ENCODE measurements at regions not wholly inside any gene's neighbourhood (a gene's known extent, or its start where the extent isn't known, plus 50 kb on each side); places are given as distances from the start of the nearest gene placed in this dataset.

DNA sequence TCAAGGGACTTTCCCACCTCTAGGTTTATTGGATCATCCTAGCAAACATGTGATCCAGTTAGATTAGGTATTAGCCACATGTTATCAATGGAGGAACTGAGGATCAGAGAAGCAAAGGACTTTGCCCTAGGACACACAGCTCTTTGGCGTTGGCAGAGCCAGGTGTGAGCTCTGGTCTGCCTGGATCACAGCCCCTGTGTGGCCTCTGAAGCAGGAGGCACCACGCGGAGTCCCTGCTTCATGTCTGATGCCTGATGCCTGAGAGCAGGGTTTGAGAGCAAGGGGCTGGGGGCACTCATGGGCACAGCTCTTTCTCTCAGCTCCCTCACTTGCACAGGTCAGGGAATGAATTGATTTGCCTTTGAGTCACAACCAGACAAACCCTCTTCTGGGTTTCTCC lies 64.7 kb upstream of the CTBP2 start:
- TF ChIP-seq POLR2AphosphoS5 (IDR thresholded peaks at IDR 0.05; ENCODE audit: low read length) (no peak), SIN3A (IDR thresholded peaks at IDR 0.05; ENCODE audit: low read depth, low read length) (no peak)
